ENCODE measurements at regions not wholly inside any gene's neighbourhood (a gene's known extent, or its start where the extent isn't known, plus 50 kb on each side); places are given as distances from the start of the nearest gene placed in this dataset.
"Not testable (repeated sequence)": the region's sequence is repeated elsewhere in the genome, so short reads cannot be mapped to it uniquely, and the experiment has no call there.

DNA sequence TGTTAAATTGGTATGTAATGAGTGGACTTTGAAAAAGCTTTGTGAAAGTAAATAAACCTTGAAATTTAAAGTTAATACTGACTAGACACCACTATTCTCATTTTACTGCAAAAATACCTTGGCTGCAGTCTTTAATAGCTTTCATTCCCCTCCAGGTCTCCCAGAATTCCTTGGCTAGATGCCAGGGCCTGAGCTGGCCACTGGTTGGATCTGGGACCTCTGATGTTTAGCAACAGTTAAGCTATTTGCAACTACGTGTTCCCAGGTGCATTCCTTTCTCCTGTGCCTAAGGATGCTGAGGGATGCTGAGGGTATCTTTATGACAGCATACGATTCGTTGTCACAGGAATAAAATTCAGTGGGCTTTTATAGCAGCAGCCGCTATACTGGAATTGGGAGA lies 938.7 kb downstream of the TTLL7 start:
- no peak overlapping the region for H3K9ac ChIP-seq (ENCODE audit: low read length in 5 of 5)
- H3K36me3 ChIP-seq (ENCODE audit: control insufficient read depth in 5 of 5, insufficient read depth in 5 of 5, low read length in 5 of 5), result no peaks in the 10 kb centered on the region
- no peaks in the 10 kb centered on the region for H3K9me3 ChIP-seq (ENCODE audit: control insufficient read depth in 5 of 5, low read length in 5 of 5)
- H3K4me1 ChIP-seq (ENCODE audit: control insufficient read depth in 5 of 5, insufficient read depth in 5 of 5, low read length in 5 of 5), result peaks cover 0 to 2% (median 0%) of the 10 kb centered on the region in 5 donors
- H3K27me3 ChIP-seq (ENCODE audit: control insufficient read depth in 5 of 5, insufficient read depth in 4 of 5, low read length in 5 of 5), result no peaks in the 10 kb centered on the region
- no peak overlapping the region for H3K4me3 ChIP-seq (ENCODE audit: low read depth in 1 of 5, low read length in 5 of 5)
- no peak overlapping the region for H3K27ac ChIP-seq (ENCODE audit: low read depth, low read length)

DNA sequence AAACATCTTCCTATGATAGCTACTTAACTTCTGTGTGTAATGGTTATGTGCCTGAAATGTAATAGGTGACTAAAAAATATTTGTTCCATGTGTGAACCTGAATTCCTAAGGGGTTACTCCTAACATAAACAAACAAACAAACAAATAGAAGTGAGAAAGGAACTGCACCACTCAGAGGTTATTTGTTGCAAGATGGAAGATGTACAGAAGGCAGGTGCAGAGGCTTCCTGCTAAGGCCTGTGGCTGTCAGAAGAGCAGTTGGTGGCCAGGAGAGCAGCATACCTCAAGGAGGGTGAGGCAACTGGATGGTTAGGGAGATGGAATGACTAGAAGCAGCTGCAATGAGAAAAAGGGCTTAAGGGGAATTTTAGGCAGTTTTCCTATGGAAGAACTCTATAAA lies 940.6 kb downstream of the TTLL7 start:
- Histone ChIP-seq H3K4me3 (ENCODE audit: low read depth in 1 of 5, low read length in 5 of 5) (no peak overlapping the region), H3K36me3 (ENCODE audit: control insufficient read depth in 5 of 5, insufficient read depth in 5 of 5, low read length in 5 of 5) (no peaks in the 10 kb centered on the region), H3K9me3 (ENCODE audit: control insufficient read depth in 5 of 5, low read length in 5 of 5) (peaks cover 0 to 3% (median 0%) of the 10 kb centered on the region in 5 donors), H3K4me1 (ENCODE audit: control insufficient read depth in 5 of 5, insufficient read depth in 5 of 5, low read length in 5 of 5) (peaks cover 0 to 2% (median 0%) of the 10 kb centered on the region in 5 donors), H3K27ac (ENCODE audit: low read depth, low read length) (no peak overlapping the region), H3K27me3 (ENCODE audit: control insufficient read depth in 5 of 5, insufficient read depth in 4 of 5, low read length in 5 of 5) (no peaks in the 10 kb centered on the region), H3K9ac (ENCODE audit: low read length in 5 of 5) (no peak overlapping the region)

DNA sequence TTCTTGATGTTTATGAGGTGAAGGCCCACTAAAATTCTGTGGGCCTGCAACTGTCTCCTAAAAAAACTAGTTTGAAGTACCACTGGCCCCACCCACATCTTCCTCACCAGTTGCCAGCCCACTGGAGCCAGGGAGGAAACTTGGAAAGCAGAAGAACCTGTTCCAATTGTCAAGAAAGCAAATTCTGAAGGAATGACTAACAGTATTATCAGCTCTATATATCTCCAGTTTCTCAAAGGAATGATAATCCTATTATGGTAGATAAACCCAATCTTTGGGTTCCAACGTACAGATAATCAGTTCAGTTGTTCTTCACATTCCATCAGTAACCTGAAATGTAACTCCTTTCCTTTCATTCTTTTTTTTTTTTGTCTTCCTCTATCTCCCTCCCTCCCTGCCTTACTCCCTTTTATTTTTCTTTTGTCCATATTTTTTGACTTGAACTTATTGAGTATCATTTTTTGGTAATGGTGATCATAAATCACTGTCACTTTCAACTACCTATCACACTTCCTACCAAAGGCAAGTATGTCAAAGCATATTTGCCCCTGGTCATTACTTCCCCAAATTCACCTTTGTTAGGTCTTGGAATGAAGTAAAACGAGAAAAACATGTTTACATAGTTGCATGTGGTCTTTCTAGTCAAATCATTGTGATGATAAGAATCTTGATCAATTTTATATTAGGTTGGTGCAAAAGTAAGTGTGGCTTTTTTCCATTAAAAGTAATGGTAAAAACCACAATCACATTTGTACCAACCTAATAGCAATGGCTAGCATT lies 943.4 kb downstream of the TTLL7 start:
- no peaks in the 10 kb centered on the region for H3K27me3 ChIP-seq (ENCODE audit: control insufficient read depth in 5 of 5, insufficient read depth in 4 of 5, low read length in 5 of 5)
- H3K9me3 ChIP-seq (ENCODE audit: control insufficient read depth in 5 of 5, low read length in 5 of 5), result peaks cover 0 to 11% (median 0%) of the 10 kb centered on the region in 5 donors
- peaks cover 0 to 2% (median 0%) of the 10 kb centered on the region in 5 donors for H3K4me1 ChIP-seq (ENCODE audit: control insufficient read depth in 5 of 5, insufficient read depth in 5 of 5, low read length in 5 of 5)
- H3K9ac ChIP-seq (ENCODE audit: low read length in 5 of 5), result no peak overlapping the region
- no peak overlapping the region for H3K27ac ChIP-seq (ENCODE audit: low read depth, low read length)
- H3K4me3 ChIP-seq (ENCODE audit: low read depth in 1 of 5, low read length in 5 of 5), result no peak overlapping the region
- H3K36me3 ChIP-seq (ENCODE audit: control insufficient read depth in 5 of 5, insufficient read depth in 5 of 5, low read length in 5 of 5), result no peaks in the 10 kb centered on the region

DNA sequence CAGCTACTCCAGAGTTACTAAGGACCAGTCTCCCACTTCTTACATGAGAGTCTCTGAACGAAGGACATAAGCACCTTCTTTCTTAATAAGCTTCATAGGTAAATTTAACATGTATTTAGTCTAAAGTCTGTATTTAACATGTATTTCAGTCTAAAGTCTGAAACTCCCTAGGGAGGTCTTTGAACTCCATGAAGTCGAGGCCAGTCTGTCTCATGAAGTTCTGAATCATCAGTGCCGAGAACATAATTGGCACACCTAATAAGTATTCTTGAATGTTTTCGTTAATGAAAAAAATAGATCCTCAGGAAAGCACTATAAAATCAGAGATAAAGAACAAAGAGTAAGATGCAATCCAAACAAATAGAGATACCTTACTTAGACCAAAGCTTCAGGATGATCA lies 945.5 kb downstream of the TTLL7 start:
- Histone ChIP-seq H3K27ac (ENCODE audit: low read depth, low read length) (no peak overlapping the region), H3K27me3 (ENCODE audit: control insufficient read depth in 5 of 5, insufficient read depth in 4 of 5, low read length in 5 of 5) (no peaks in the 10 kb centered on the region), H3K4me3 (ENCODE audit: low read depth in 1 of 5, low read length in 5 of 5) (no peak overlapping the region), H3K9me3 (ENCODE audit: control insufficient read depth in 5 of 5, low read length in 5 of 5) (peaks cover 0 to 12% (median 0%) of the 10 kb centered on the region in 5 donors), H3K4me1 (ENCODE audit: control insufficient read depth in 5 of 5, insufficient read depth in 5 of 5, low read length in 5 of 5) (peaks cover 0 to 2% (median 0%) of the 10 kb centered on the region in 5 donors), H3K36me3 (ENCODE audit: control insufficient read depth in 5 of 5, insufficient read depth in 5 of 5, low read length in 5 of 5) (no peaks in the 10 kb centered on the region), H3K9ac (ENCODE audit: low read length in 5 of 5) (no peak overlapping the region)

DNA sequence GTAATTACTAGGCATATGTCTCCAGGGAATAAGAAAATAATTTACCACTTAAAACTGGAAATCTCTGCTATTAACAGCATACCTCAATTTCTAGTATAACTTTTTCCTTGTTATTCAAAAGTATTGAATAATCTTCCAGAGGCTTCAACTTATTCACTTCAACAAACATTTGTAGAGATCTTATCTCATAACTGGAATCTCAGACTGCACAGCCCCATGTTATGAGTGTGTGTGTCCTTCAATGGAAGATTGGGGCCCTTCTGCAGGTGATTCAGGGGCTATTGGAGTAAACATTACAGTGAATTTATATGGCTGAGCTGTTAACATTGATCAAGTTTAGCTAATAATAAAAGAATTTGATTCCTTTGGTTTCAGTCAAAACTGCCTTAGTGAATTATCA lies 946.1 kb downstream of the TTLL7 start:
- H3K27me3 ChIP-seq (ENCODE audit: control insufficient read depth in 5 of 5, insufficient read depth in 4 of 5, low read length in 5 of 5), result no peaks in the 10 kb centered on the region
- H3K4me3 ChIP-seq (ENCODE audit: low read depth in 1 of 5, low read length in 5 of 5), result no peak overlapping the region
- H3K9ac ChIP-seq (ENCODE audit: low read length in 5 of 5), result no peak overlapping the region
- H3K36me3 ChIP-seq (ENCODE audit: control insufficient read depth in 5 of 5, insufficient read depth in 5 of 5, low read length in 5 of 5), result no peaks in the 10 kb centered on the region
- peaks cover 0 to 12% (median 0%) of the 10 kb centered on the region in 5 donors for H3K9me3 ChIP-seq (ENCODE audit: control insufficient read depth in 5 of 5, low read length in 5 of 5)
- H3K27ac ChIP-seq (ENCODE audit: low read depth, low read length), result no peak overlapping the region
- H3K4me1 ChIP-seq (ENCODE audit: control insufficient read depth in 5 of 5, insufficient read depth in 5 of 5, low read length in 5 of 5), result peaks cover 0 to 2% (median 0%) of the 10 kb centered on the region in 5 donors

DNA sequence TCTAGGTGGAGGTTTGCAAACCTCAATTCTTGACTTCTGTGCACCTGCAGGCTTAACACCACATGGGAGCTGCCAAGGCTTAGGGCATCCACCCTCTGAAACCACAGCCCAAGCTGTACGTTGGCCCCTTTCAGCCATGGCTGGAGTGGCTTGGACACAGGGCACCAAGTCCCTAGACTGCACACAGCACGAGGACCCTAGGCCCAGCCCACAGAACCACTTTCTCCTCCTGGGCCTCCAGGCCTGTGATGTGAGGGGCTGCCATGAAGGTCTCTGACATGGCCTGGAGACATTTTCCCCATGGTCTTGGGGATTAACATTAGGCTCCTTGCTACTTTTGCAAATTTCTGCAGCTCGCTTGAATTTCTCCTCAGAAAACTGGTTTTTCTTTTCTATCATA lies 947.9 kb downstream of the TTLL7 start:
- H3K36me3 ChIP-seq (ENCODE audit: control insufficient read depth in 5 of 5, insufficient read depth in 5 of 5, low read length in 5 of 5); H3K27me3 ChIP-seq (ENCODE audit: control insufficient read depth in 5 of 5, insufficient read depth in 4 of 5, low read length in 5 of 5); H3K9ac ChIP-seq (ENCODE audit: low read length in 5 of 5); H3K27ac ChIP-seq (ENCODE audit: low read depth, low read length); H3K4me1 ChIP-seq (ENCODE audit: control insufficient read depth in 5 of 5, insufficient read depth in 5 of 5, low read length in 5 of 5); H3K4me3 ChIP-seq (ENCODE audit: low read depth in 1 of 5, low read length in 5 of 5): not testable (repeated sequence)
- H3K9me3 ChIP-seq (ENCODE audit: control insufficient read depth in 5 of 5, low read length in 5 of 5), result peaks cover 0 to 12% (median 0%) of the 10 kb centered on the region in 5 donors

DNA sequence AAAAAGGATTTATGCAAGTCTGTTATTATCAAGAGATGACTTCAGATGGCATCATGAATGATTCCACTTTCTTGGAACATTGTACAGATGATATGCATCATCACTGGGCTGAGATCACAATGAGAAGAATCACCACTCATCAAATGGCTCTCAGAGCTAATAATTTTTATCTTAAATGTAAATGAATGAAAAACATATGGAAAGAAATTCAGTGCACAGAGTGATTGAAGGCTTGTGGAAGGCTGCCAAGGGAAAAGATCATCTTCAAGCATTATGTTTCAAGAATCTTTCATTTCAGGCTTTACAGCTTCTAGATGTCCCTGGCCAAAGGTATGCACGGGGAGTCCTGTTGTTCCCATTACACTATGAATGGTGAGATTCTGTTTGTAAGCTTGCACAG lies 955.7 kb downstream of the TTLL7 start:
- Histone ChIP-seq H3K9me3 (ENCODE audit: control insufficient read depth in 5 of 5, low read length in 5 of 5) (no peaks in the 10 kb centered on the region), H3K27ac (ENCODE audit: low read depth, low read length) (no peak overlapping the region), H3K4me3 (ENCODE audit: low read depth in 1 of 5, low read length in 5 of 5) (no peak overlapping the region), H3K9ac (ENCODE audit: low read length in 5 of 5) (no peak overlapping the region), H3K4me1 (ENCODE audit: control insufficient read depth in 5 of 5, insufficient read depth in 5 of 5, low read length in 5 of 5) (peaks cover 0 to 6% (median 0%) of the 10 kb centered on the region in 5 donors), H3K27me3 (ENCODE audit: control insufficient read depth in 5 of 5, insufficient read depth in 4 of 5, low read length in 5 of 5) (no peaks in the 10 kb centered on the region), H3K36me3 (ENCODE audit: control insufficient read depth in 5 of 5, insufficient read depth in 5 of 5, low read length in 5 of 5) (no peaks in the 10 kb centered on the region)

DNA sequence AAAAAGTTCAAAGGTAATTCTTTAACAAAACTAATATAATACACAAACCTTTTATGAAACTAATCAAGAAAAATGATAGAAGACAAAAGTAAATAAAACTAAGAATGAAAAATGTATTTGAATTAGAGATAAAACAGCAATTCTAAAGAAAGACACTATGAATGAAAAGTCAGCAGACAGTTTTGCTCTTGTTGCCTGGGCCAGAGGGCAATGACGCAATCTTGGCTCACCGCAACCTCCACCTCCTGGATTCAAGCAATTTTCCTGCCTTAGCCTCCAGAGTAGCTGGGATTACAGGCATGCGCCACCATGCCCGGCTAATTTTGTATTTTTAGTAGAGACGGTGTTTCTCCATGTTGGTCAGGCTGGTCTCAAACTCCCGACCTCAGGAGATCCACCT lies 959.8 kb downstream of the TTLL7 start:
- H3K27ac ChIP-seq (ENCODE audit: low read depth, low read length), result not testable (repeated sequence)

DNA sequence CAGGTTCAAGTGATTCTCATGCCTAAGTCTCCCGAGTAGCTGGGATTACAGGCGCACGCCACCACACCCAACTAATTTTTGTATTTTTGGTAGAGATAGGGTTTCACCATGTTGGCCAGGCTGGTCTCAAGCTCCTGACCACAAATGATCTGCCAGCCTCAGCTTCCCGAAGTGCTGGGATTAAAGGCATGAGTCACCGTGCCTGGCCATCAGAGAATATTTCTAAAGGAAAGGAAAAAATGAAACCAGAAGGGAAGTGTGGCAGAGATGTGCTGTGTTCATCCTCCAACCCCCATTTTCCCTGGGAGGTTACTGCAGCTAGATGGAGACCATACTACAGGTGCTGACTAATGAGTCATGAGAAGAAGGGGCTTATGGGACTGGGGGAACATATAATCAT lies 964.1 kb downstream of the TTLL7 start:
- no peaks in the 10 kb centered on the region for H3K9me3 ChIP-seq (ENCODE audit: control insufficient read depth in 5 of 5, low read length in 5 of 5)
- H3K27ac ChIP-seq (ENCODE audit: low read depth, low read length), result no peak overlapping the region
- no peaks in the 10 kb centered on the region for H3K27me3 ChIP-seq (ENCODE audit: control insufficient read depth in 5 of 5, insufficient read depth in 4 of 5, low read length in 5 of 5)
- H3K4me3 ChIP-seq (ENCODE audit: low read depth in 1 of 5, low read length in 5 of 5), result no peak overlapping the region
- H3K36me3 ChIP-seq (ENCODE audit: control insufficient read depth in 5 of 5, insufficient read depth in 5 of 5, low read length in 5 of 5), result no peaks in the 10 kb centered on the region
- H3K9ac ChIP-seq (ENCODE audit: low read length in 5 of 5), result no peak overlapping the region
- H3K4me1 ChIP-seq (ENCODE audit: control insufficient read depth in 5 of 5, insufficient read depth in 5 of 5, low read length in 5 of 5), result no peaks in the 10 kb centered on the region

More for the DNA sequence above, 959.8 kb downstream of the TTLL7 start:
- not testable (repeated sequence) for H3K36me3 ChIP-seq (ENCODE audit: control insufficient read depth in 5 of 5, insufficient read depth in 5 of 5, low read length in 5 of 5); H3K9ac ChIP-seq (ENCODE audit: low read length in 5 of 5); H3K4me1 ChIP-seq (ENCODE audit: control insufficient read depth in 5 of 5, insufficient read depth in 5 of 5, low read length in 5 of 5); H3K4me3 ChIP-seq (ENCODE audit: low read depth in 1 of 5, low read length in 5 of 5); H3K9me3 ChIP-seq (ENCODE audit: control insufficient read depth in 5 of 5, low read length in 5 of 5); H3K27me3 ChIP-seq (ENCODE audit: control insufficient read depth in 5 of 5, insufficient read depth in 4 of 5, low read length in 5 of 5)

DNA sequence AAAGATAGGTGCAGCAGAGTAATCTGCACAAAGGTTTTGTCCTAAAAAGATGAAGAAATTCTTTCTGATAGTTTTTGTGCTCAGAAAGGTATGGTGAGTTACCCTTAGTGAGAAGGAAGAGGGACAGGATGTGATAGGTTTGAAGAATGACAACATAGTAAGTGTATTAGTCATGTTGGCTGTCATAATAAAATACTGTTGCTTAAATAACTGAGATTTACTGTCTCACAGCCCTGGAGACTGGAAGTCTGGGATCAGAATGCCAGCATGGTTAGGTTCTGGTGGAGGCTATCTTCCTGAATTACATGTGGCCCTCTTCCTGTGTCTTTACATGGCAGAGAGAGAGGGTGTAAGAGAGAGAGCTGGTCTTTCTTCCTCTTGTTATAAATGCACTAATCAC lies 965.2 kb downstream of the TTLL7 start:
- Histone ChIP-seq H3K4me1 (ENCODE audit: control insufficient read depth in 5 of 5, insufficient read depth in 5 of 5, low read length in 5 of 5) (no peaks in the 10 kb centered on the region), H3K9ac (ENCODE audit: low read length in 5 of 5) (no peak overlapping the region), H3K4me3 (ENCODE audit: low read depth in 1 of 5, low read length in 5 of 5) (no peak overlapping the region), H3K9me3 (ENCODE audit: control insufficient read depth in 5 of 5, low read length in 5 of 5) (no peaks in the 10 kb centered on the region), H3K36me3 (ENCODE audit: control insufficient read depth in 5 of 5, insufficient read depth in 5 of 5, low read length in 5 of 5) (no peaks in the 10 kb centered on the region), H3K27me3 (ENCODE audit: control insufficient read depth in 5 of 5, insufficient read depth in 4 of 5, low read length in 5 of 5) (no peaks in the 10 kb centered on the region), H3K27ac (ENCODE audit: low read depth, low read length) (no peak overlapping the region)

Data from subcutaneous abdominal adipose tissue (tissue), 5 donors.